ENCODE measurements at regions not wholly inside any gene's neighbourhood (a gene's known extent, or its start where the extent isn't known, plus 50 kb on each side); places are given as distances from the start of the nearest gene placed in this dataset.

DNA sequence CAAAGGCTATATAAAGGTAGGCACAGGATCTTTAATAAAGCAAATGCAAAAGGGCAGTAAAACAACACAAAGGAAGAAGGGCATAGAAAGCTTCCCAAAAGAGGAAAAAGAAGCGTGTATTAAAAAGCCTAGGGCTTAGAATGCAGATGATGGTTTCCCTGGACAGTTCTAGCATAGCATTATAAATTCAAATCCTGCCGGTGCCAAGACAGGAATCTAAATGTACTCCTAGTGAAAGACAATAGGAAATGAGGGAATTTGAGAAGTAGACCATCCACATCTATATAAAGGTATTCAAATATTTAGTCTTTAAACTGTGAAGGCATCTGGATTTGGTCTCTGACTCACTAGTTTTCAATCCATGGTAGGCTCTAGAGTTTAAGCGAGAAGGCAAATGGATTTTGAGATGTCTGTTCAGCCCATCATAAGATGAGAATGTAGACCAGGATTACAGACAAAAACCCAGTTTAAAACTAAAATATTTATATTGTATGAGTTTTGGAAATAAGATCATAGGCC lies 431.8 kb downstream of the TBL1XR1 start:
- H3K27me3 ChIP-seq (replicated peaks): no peaks in the 10 kb centered on the region
- no peak for DNase-seq
- in situ Hi-C loops (cut with HindIII; ENCODE audit: low pct_ligation_motif_present, low sequenced_read_pairs): no loop called here

DNA sequence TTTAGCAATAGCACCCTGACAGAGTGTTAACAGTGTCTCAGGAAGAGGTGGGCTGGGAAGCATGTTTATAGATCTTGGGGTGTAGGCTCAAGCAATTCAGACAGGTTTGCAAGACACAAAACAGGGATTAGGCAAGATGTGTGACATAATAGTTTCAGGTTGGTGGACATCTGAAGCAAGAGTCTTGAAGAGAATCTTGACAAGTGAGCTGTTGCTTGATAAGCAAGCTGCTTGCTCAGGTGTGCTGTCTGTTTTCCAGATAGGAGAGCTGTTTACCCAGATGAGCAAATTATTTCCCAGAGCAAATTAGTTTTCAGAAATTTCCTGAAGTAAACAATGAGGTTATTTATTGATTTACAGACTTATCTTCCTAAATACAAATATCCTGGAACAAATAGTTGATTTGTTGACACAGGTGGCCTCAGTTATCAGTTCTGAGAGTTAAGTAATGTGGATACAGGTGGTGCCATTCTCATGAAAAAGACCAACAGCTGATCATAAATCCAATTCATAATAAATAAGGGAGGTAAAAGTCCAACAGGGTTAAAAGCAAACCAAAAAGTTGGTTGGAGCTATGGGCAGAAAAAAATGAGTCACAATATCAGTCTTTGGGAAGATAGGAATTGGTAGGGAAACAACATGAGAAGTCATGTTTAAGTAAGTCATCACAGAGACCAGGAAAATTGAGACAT lies 437.3 kb downstream of the TBL1XR1 start:
- Histone ChIP-seq H3K36me3 (replicated peaks) (no peaks in the 10 kb centered on the region), H3K27ac (no peak overlapping the region), H3K27me3 (replicated peaks) (no peaks in the 10 kb centered on the region), H3K4me3 (ENCODE audit: low read depth, low read length) (no peak overlapping the region)
- TF ChIP-seq, protein P1, sequence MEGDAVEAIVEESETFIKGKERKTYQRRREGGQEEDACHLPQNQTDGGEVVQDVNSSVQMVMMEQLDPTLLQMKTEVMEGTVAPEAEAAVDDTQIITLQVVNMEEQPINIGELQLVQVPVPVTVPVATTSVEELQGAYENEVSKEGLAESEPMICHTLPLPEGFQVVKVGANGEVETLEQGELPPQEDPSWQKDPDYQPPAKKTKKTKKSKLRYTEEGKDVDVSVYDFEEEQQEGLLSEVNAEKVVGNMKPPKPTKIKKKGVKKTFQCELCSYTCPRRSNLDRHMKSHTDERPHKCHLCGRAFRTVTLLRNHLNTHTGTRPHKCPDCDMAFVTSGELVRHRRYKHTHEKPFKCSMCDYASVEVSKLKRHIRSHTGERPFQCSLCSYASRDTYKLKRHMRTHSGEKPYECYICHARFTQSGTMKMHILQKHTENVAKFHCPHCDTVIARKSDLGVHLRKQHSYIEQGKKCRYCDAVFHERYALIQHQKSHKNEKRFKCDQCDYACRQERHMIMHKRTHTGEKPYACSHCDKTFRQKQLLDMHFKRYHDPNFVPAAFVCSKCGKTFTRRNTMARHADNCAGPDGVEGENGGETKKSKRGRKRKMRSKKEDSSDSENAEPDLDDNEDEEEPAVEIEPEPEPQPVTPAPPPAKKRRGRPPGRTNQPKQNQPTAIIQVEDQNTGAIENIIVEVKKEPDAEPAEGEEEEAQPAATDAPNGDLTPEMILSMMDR (IDR thresholded peaks at IDR 0.05; ENCODE audit: low read depth, low read length, missing control alignments): no peak
- no peak for DNase-seq
- in situ Hi-C loops (cut with HindIII; ENCODE audit: low pct_ligation_motif_present, low sequenced_read_pairs): no loop called here

More for the DNA sequence above, 431.8 kb downstream of the TBL1XR1 start:
- H3K27ac ChIP-seq: no peak overlapping the region
- no peaks in the 10 kb centered on the region for H3K36me3 ChIP-seq (replicated peaks)
- TF ChIP-seq, protein P1 (IDR thresholded peaks at IDR 0.05; ENCODE audit: low read depth, low read length, missing control alignments): no peak
- no peak overlapping the region for H3K4me3 ChIP-seq (ENCODE audit: low read depth, low read length)

DNA sequence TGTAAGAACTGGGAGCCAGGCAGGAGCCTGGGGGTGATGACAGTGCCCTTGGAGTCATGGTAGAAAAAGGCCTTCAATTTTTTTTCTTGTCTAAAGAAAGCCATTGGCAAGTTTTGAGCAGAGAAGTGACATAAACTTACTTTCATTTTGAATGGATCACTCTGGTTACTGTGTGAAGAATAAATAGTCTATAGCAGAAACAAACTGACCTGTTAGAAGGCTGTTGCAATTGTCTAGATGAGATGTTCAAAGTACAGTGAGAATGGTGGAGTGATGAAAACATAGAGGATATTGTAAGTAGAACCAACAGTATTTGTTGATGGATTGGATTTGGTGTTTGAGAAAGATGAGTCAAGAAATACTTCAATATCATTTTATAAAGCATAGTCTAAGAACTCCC lies 439.9 kb downstream of the TBL1XR1 start:
- no peak overlapping the region for H3K4me3 ChIP-seq (ENCODE audit: low read depth, low read length)
- TF ChIP-seq, protein P1 (IDR thresholded peaks at IDR 0.05; ENCODE audit: low read depth, low read length, missing control alignments): no peak
- no peak overlapping the region for H3K27ac ChIP-seq
- DNase-seq: no peak
- H3K27me3 ChIP-seq (replicated peaks): no peaks in the 10 kb centered on the region
- in situ Hi-C loops (cut with HindIII; ENCODE audit: low pct_ligation_motif_present, low sequenced_read_pairs): no loop called here
- H3K36me3 ChIP-seq (replicated peaks): no peaks in the 10 kb centered on the region

DNA sequence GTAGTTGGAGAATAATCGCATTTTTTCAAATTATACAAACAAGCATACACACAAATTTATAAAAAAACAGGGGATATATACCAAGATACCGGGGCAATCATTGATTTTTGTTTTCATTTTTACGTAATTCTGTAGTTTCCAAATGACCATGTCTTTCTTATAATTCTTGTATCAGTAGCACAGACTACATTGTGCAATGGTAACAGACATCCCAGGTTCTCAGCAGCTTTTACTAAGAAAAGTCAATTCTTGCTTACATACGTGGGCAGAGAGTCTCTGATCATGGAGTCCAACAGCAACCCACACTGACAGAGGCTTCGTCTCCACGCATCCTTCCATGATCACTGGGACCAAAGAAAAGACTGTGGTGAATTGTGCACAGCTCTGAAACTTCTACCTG lies 441.3 kb downstream of the TBL1XR1 start:
- in situ Hi-C loops (cut with HindIII; ENCODE audit: low pct_ligation_motif_present, low sequenced_read_pairs): no loop called here
- Histone ChIP-seq H3K36me3 (replicated peaks) (no peaks in the 10 kb centered on the region), H3K4me3 (ENCODE audit: low read depth, low read length) (no peak overlapping the region), H3K27me3 (replicated peaks) (no peaks in the 10 kb centered on the region), H3K27ac (no peak overlapping the region)
- TF ChIP-seq, protein P1 (IDR thresholded peaks at IDR 0.05; ENCODE audit: low read depth, low read length, missing control alignments): no peak
- no peak for DNase-seq

DNA sequence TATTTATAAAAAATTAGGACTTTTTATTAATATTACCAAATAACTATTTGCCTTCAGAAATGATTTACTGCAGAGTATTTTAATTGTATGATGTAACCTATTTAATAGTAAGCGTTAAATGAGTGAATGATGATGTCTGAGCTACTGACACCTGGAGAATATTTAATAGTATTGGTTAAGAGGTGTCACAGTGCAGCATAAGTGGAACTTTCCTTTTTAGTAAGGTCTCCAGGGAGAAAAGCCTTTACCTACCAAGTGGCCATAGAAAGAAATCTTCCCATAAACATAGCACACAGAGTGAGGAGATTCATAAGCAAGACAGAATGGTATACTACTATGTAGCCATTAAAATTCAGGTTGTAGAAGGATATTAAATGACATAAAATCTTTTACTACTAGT lies 441.7 kb downstream of the TBL1XR1 start:
- Histone ChIP-seq H3K4me3 (ENCODE audit: low read depth, low read length) (no peak overlapping the region), H3K36me3 (replicated peaks) (no peaks in the 10 kb centered on the region), H3K27me3 (replicated peaks) (no peaks in the 10 kb centered on the region), H3K27ac (no peak overlapping the region)
- in situ Hi-C loops (cut with HindIII; ENCODE audit: low pct_ligation_motif_present, low sequenced_read_pairs): no loop called here
- TF ChIP-seq, protein P1 (IDR thresholded peaks at IDR 0.05; ENCODE audit: low read depth, low read length, missing control alignments): no peak
- DNase-seq: no peak

DNA sequence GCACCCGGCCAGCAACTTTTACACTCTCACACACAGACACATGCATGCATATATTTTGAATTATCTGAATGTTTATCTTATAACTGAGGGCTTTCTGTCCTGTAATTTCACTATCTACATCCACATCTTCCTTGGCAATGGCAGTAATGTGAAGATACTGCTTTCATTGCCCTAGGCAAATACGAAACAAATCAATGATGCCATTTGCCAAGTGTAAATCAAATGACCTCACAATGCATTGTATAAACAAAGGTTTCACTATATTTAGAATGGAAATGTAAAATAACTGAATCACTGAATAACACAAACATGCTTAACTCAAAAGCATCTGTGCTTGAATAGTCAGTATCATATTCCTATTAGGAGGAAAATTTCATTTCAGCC lies 455.6 kb downstream of the TBL1XR1 start:
- DNase-seq: no peak
- in situ Hi-C loops (cut with HindIII; ENCODE audit: low pct_ligation_motif_present, low sequenced_read_pairs): no loop called here
- Histone ChIP-seq H3K4me3 (ENCODE audit: low read depth, low read length) (no peak overlapping the region), H3K36me3 (replicated peaks) (no peaks in the 10 kb centered on the region), H3K27ac (no peak overlapping the region), H3K27me3 (replicated peaks) (no peaks in the 10 kb centered on the region)
- TF ChIP-seq, protein P1 (IDR thresholded peaks at IDR 0.05; ENCODE audit: low read depth, low read length, missing control alignments): no peak
